Psoas muscle (tissue), 7 donors: ENCODE measurements at regions not wholly inside any gene's neighbourhood (a gene's known extent, or its start where the extent isn't known, plus 50 kb on each side); places are given as distances from the start of the nearest gene placed in this dataset.

ENCODE experiments used
- ATAC-seq, 4 donors: fragments of 200-7000 bp; cut with Tn5 transposase; one replicate each; pipeline ENCODE4 v1.9.1; 2020; ENCODE audit warnings: moderate library complexity in 3 of 4, mild to moderate bottlenecking in 2 of 4
- DNase-seq, 2 donors: peaks; one replicate each; pipeline ENCODE4 v3.0.0-alpha.2; 2020
- H3K27ac ChIP-seq: fragments of 200-600 bp; one replicate; pipeline ENCODE4 v1.8.0; 2022
- H3K27me3 ChIP-seq, 3 donors: fragments of 200-600 bp in 1 of 3; one replicate each; pipeline versions ENCODE4 v1.6.1 to v1.8.0; 2013 to 2022; ENCODE audit warnings: low read length in 2 of 3, mild to moderate bottlenecking in 2 of 3, moderate library complexity in 1 of 3; ENCODE audit not compliant: insufficient read depth in 3 of 3
- H3K36me3 ChIP-seq, 2 donors: fragments of 200-600 bp in 1 of 2; one replicate each; pipeline versions ENCODE4 v1.6.1 to v1.8.0; 2013 to 2022; ENCODE audit warnings: low read depth in 1 of 2, mild to moderate bottlenecking in 1 of 2, moderate library complexity in 1 of 2; ENCODE audit not compliant: insufficient read depth in 1 of 2
- H3K4me1 ChIP-seq: fragments of 200-600 bp; one replicate; pipeline ENCODE4 v1.8.0; 2022
- H3K4me3 ChIP-seq: fragments of 200-600 bp; one replicate; pipeline ENCODE4 v1.8.0; 2022; ENCODE audit warnings: mild to moderate bottlenecking
- H3K9me3 ChIP-seq: fragments of 200-600 bp; one replicate; pipeline ENCODE4 v1.8.0; 2022
- WGBS, 3 donors: extraction: QIAGEN DNeasy Blood & Tissue Kit; methylation state at CpG; one replicate each; pipeline versions ENCODE4 v1.1.6 to v1.1.7; 2013; 5-methylcytosine and 5-hydroxymethylcytosine counted together
- intact Hi-C, 2 donors: fragments of 100-400 bp; cut with DNase I; formaldehyde crosslinking; loops; one replicate each; pipeline versions ENCODE4 v1.11.0 to v1.14.2; 2022
- TF ChIP-seq, protein P1 (sequence below): fragments of 200-600 bp; IDR thresholded peaks from one replicate; pipeline ENCODE4 v1.8.0; 2022; ENCODE audit warnings: antibody characterized with exemption
- donor health status: healthy with polysubstance abuse.
- donor health status: DM: no; HTN: no; CAD: no; lungs with moderate emphysema.
- donor health status: Bipolar disorder and iron deficiency.
- donor health status: healthy.
- donor health status: DM: yes; HTN: yes; CAD: no.
- donor health status: DM: no; HTN: no; CAD: no.
- donor health status: DM: yes; HTN: yes; CAD: no.

DNA sequence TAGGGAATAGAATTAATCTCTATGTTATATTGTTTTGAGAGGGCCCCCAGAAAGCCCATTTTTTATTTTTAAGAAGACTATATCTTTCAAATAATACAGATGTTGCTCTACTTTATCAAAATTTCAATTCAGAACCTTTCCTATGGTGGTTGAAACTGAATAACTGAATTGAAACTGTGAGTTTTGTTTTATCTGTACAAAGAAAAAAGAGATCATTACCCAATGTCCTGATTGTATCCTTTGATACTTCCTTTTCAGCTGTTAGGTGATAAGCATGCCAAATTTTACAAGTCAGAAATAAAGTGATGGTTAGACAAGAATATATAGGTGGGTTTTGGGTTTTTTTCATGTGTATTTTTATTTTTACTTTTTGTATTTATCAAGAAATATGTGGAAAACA lies 1293.1 kb upstream of the USP15 start:
- DNase-seq = no peak
- Histone ChIP-seq H3K4me3 (no peak overlapping the region), H3K4me1 (no peaks in the 10 kb centered on the region), H3K27me3 (no peaks in the 10 kb centered on the region), H3K9me3 (no peaks in the 10 kb centered on the region), H3K36me3 (no peaks in the 10 kb centered on the region), H3K27ac (no peak overlapping the region)
- ATAC-seq = no peak
- intact Hi-C loops = no loop called here
- TF ChIP-seq, protein P1, sequence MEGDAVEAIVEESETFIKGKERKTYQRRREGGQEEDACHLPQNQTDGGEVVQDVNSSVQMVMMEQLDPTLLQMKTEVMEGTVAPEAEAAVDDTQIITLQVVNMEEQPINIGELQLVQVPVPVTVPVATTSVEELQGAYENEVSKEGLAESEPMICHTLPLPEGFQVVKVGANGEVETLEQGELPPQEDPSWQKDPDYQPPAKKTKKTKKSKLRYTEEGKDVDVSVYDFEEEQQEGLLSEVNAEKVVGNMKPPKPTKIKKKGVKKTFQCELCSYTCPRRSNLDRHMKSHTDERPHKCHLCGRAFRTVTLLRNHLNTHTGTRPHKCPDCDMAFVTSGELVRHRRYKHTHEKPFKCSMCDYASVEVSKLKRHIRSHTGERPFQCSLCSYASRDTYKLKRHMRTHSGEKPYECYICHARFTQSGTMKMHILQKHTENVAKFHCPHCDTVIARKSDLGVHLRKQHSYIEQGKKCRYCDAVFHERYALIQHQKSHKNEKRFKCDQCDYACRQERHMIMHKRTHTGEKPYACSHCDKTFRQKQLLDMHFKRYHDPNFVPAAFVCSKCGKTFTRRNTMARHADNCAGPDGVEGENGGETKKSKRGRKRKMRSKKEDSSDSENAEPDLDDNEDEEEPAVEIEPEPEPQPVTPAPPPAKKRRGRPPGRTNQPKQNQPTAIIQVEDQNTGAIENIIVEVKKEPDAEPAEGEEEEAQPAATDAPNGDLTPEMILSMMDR = no peak

DNA sequence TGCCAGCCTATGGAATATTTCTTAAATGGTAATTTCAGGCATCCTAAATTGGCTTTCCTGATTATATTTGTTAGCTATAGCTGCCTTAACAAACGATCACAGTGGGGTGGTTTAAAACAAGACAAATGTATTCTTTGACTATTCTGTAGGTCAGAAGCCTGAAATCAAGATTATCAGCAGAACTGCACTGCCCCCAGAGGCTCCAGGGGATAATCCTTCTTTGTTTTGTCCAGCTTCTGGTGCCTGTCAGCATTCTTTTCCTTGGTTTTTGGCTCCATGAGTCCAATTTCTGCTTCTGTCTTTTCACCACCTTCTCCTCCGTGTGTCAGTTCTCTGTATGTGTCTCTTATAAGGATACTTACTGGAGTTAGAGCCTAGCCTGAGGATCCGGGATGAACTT lies 1282.2 kb upstream of the USP15 start:
- ATAC-seq = no peak

DNA sequence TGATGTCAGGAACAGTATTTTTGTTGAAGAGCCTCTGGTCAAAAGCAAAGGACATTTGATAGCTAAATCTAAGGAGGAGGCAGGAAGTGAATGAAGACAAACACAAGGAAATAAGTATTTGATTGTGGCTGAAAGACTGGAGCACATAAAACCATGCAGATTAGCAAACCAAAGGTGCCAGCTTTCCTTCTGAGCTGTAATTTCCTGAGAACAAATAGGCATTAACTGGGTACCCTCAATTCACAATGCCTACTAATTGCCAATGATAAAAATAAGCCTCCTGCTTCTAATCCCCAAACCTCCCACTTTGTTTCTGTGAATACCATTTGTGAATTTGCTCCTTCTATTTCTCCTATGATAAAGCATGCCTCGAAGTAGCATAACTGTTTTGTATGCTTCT lies 1279.6 kb upstream of the USP15 start:
- H3K4me3 ChIP-seq = no peak overlapping the region
- no peaks in the 10 kb centered on the region for H3K9me3 ChIP-seq
- H3K27me3 ChIP-seq = no peaks in the 10 kb centered on the region
- H3K36me3 ChIP-seq = no peaks in the 10 kb centered on the region
- TF ChIP-seq, protein P1 = no peak
- intact Hi-C loops = no loop called here
- H3K4me1 ChIP-seq = no peaks in the 10 kb centered on the region
- 47 to 66% (median 65%) methylated on average over 1 of the region's 1 CpG for WGBS, 3 donors
- no peak overlapping the region for H3K27ac ChIP-seq
- ATAC-seq (no peak), DNase-seq (no peak)

More for the DNA sequence above, 1282.2 kb upstream of the USP15 start:
- H3K27me3 ChIP-seq = no peaks in the 10 kb centered on the region
- WGBS, 3 donors = 41 to 56% (median 56%) methylated on average over 3 of the region's 3 CpGs
- no peaks in the 10 kb centered on the region for H3K36me3 ChIP-seq
- H3K9me3 ChIP-seq = no peaks in the 10 kb centered on the region
- no peak for DNase-seq
- H3K4me1 ChIP-seq = no peaks in the 10 kb centered on the region
- no peak overlapping the region for H3K4me3 ChIP-seq
- intact Hi-C loops = no loop called here
- no peak overlapping the region for H3K27ac ChIP-seq
- TF ChIP-seq, protein P1 = no peak

DNA sequence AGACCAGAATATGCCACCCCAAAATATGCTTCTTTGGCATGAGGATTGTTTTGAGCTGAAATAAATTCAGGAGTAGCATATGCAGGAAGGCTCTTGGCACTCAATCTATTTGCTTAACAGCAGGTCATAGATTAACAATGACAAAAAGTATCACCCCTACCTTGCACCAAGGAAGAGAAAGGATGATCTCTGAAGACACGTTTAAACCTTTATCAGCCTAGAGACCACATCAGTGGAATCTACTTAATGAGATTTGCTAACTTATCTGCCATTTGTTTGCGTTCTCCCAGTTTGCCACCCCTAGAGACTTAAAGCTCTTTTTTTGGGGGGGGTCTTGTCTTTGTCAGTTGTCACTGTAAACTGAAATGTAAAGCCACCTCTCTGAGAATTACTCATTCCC lies 1278.7 kb upstream of the USP15 start:
- no peaks in the 10 kb centered on the region for H3K9me3 ChIP-seq
- H3K4me1 ChIP-seq = no peaks in the 10 kb centered on the region
- no peak overlapping the region for H3K27ac ChIP-seq
- WGBS, 3 donors = 66 to 76% (median 67%) methylated on average over 2 of the region's 2 CpGs
- ATAC-seq (no peak), DNase-seq (no peak)
- H3K4me3 ChIP-seq = no peak overlapping the region
- intact Hi-C loops = no loop called here
- H3K36me3 ChIP-seq = no peaks in the 10 kb centered on the region
- H3K27me3 ChIP-seq = no peaks in the 10 kb centered on the region
- TF ChIP-seq, protein P1 = no peak

DNA sequence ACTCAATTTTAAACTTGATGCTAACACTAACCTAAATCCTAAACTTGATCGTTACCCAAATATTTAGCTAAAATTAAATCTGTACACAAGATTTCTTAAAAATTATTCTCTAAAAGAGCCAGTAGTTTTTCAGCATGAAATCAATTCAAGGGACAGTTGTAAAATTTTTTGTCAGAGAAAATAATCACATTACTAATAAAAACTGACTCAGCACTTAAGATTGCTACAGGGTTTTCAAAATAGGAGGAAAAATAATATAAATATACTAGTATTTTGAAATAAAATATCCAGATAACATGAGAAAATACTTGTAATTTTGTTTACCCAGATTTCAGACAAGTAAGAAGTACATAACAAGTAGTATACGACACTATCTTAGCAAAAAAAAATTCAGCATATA lies 1268.1 kb upstream of the USP15 start:
- Histone ChIP-seq H3K4me1 (no peaks in the 10 kb centered on the region), H3K9me3 (no peaks in the 10 kb centered on the region), H3K27me3 (no peaks in the 10 kb centered on the region), H3K36me3 (no peaks in the 10 kb centered on the region), H3K4me3 (no peak overlapping the region), H3K27ac (no peak overlapping the region)
- TF ChIP-seq, protein P1 = no peak
- ATAC-seq (no peak), DNase-seq (no peak)
- 78 to 84% (median 80%) methylated on average over 2 of the region's 2 CpGs for WGBS, 3 donors
- intact Hi-C loops = no loop called here
